ENCODE measurements at regions not wholly inside any gene's neighbourhood (a gene's known extent, or its start where the extent isn't known, plus 50 kb on each side); places are given as distances from the start of the nearest gene placed in this dataset.

- H3K9me3 Mint-ChIP-seq: peaks cover 0 to 5% (median 0%) of the 10 kb centered on the region in 7 donors
- H3K27ac Mint-ChIP-seq: no peak overlapping the region
- DNase-seq: no peak
- ATAC-seq (ENCODE audit: low read depth in 2 of 2): no peak
- H3K4me3 Mint-ChIP-seq: no peak overlapping the region
- H3K36me3 Mint-ChIP-seq: no peaks in the 10 kb centered on the region
- no peaks in the 10 kb centered on the region for H3K4me1 Mint-ChIP-seq
- no peaks in the 10 kb centered on the region for H3K27me3 Mint-ChIP-seq
Measured at GRCh38 chr4:110977554-110977953, 354.7 kb upstream of the PITX2 start.

GRCh38 chr4:110978761-110979160, 355.9 kb upstream of the PITX2 start:
- Mint-ChIP-seq H3K9me3 (peaks cover 0 to 5% (median 0%) of the 10 kb centered on the region in 7 donors), H3K36me3 (no peaks in the 10 kb centered on the region), H3K4me3 (no peak overlapping the region), H3K27me3 (no peaks in the 10 kb centered on the region), H3K27ac (no peak overlapping the region), H3K4me1 (no peaks in the 10 kb centered on the region)
- DNase-seq: no peak
- ATAC-seq (ENCODE audit: low read depth in 2 of 2): no peak

- Mint-ChIP-seq H3K36me3 (no peaks in the 10 kb centered on the region), H3K4me1 (no peaks in the 10 kb centered on the region), H3K9me3 (peaks cover 0 to 5% (median 0%) of the 10 kb centered on the region in 7 donors), H3K27me3 (no peaks in the 10 kb centered on the region), H3K27ac (no peak overlapping the region), H3K4me3 (no peak overlapping the region)
- ATAC-seq (ENCODE audit: low read depth in 2 of 2) (no peak), DNase-seq (no peak)
Measured at GRCh38 chr4:110982486-110982885, 359.6 kb upstream of the PITX2 start.

- no peaks in the 10 kb centered on the region for H3K27me3 Mint-ChIP-seq
- no peak for ATAC-seq (ENCODE audit: low read depth in 2 of 2)
- no peaks in the 10 kb centered on the region for H3K4me1 Mint-ChIP-seq
- DNase-seq: no peak
- no peak overlapping the region for H3K4me3 Mint-ChIP-seq
- H3K36me3 Mint-ChIP-seq: no peaks in the 10 kb centered on the region
- no peaks in the 10 kb centered on the region for H3K9me3 Mint-ChIP-seq
- no peak overlapping the region for H3K27ac Mint-ChIP-seq
Measured at GRCh38 chr4:110988722-110989121, 365.8 kb upstream of the PITX2 start.

GRCh38 chr4:110989125-110989524, 366.2 kb upstream of the PITX2 start:
- no peaks in the 10 kb centered on the region for H3K9me3 Mint-ChIP-seq
- no peaks in the 10 kb centered on the region for H3K4me1 Mint-ChIP-seq
- DNase-seq (no peak), ATAC-seq (ENCODE audit: low read depth in 2 of 2) (no peak)
- H3K4me3 Mint-ChIP-seq: no peak overlapping the region
- H3K27me3 Mint-ChIP-seq: no peaks in the 10 kb centered on the region
- no peaks in the 10 kb centered on the region for H3K36me3 Mint-ChIP-seq
- no peak overlapping the region for H3K27ac Mint-ChIP-seq

GRCh38 chr4:110994781-110995180, 371.9 kb upstream of the PITX2 start:
- Mint-ChIP-seq H3K9me3 (no peaks in the 10 kb centered on the region), H3K4me3 (no peak overlapping the region), H3K27me3 (no peaks in the 10 kb centered on the region), H3K36me3 (no peaks in the 10 kb centered on the region), H3K27ac (no peak overlapping the region), H3K4me1 (no peaks in the 10 kb centered on the region)
- no peak for DNase-seq
- no peak for ATAC-seq (ENCODE audit: low read depth in 2 of 2)

- no peak for DNase-seq
- H3K4me3 Mint-ChIP-seq: no peak overlapping the region
- H3K27me3 Mint-ChIP-seq: no peaks in the 10 kb centered on the region
- H3K4me1 Mint-ChIP-seq: no peaks in the 10 kb centered on the region
- H3K9me3 Mint-ChIP-seq: peaks cover 0 to 4% (median 0%) of the 10 kb centered on the region in 7 donors
- no peak for ATAC-seq (ENCODE audit: low read depth in 2 of 2)
- no peaks in the 10 kb centered on the region for H3K36me3 Mint-ChIP-seq
- H3K27ac Mint-ChIP-seq: no peak overlapping the region
Measured at GRCh38 chr4:110998320-110998719, 375.4 kb upstream of the PITX2 start.

GRCh38 chr4:111011458-111011857, 388.6 kb upstream of the PITX2 start:
- no peak for ATAC-seq (ENCODE audit: low read depth in 2 of 2)
- H3K4me3 Mint-ChIP-seq: no peak overlapping the region
- peaks cover 0 to 4% (median 0%) of the 10 kb centered on the region in 7 donors for H3K9me3 Mint-ChIP-seq
- H3K4me1 Mint-ChIP-seq: no peaks in the 10 kb centered on the region
- no peaks in the 10 kb centered on the region for H3K36me3 Mint-ChIP-seq
- no peak for DNase-seq
- H3K27me3 Mint-ChIP-seq: no peaks in the 10 kb centered on the region
- no peak overlapping the region for H3K27ac Mint-ChIP-seq

- no peak for DNase-seq
- H3K4me3 Mint-ChIP-seq: no peak overlapping the region
- H3K36me3 Mint-ChIP-seq: no peaks in the 10 kb centered on the region
- H3K27ac Mint-ChIP-seq: no peak overlapping the region
- H3K27me3 Mint-ChIP-seq: no peaks in the 10 kb centered on the region
- no peak for ATAC-seq (ENCODE audit: low read depth in 2 of 2)
- peaks cover 0 to 4% (median 0%) of the 10 kb centered on the region in 7 donors for H3K9me3 Mint-ChIP-seq
- H3K4me1 Mint-ChIP-seq: no peaks in the 10 kb centered on the region
Measured at GRCh38 chr4:111013846-111014245, 391.0 kb upstream of the PITX2 start.

- no peaks in the 10 kb centered on the region for H3K27me3 Mint-ChIP-seq
- H3K4me1 Mint-ChIP-seq: no peaks in the 10 kb centered on the region
- H3K27ac Mint-ChIP-seq: no peak overlapping the region
- no peak for ATAC-seq (ENCODE audit: low read depth in 2 of 2)
- no peak for DNase-seq
- peak overlapping the region in 1 of 8 donors; percentile 64 for H3K4me3 Mint-ChIP-seq
- H3K9me3 Mint-ChIP-seq: peaks cover 0 to 4% (median 0%) of the 10 kb centered on the region in 7 donors
- no peaks in the 10 kb centered on the region for H3K36me3 Mint-ChIP-seq
Measured at GRCh38 chr4:111014537-111014936, 391.7 kb upstream of the PITX2 start.

GRCh38 chr4:111016416-111016815, 393.5 kb upstream of the PITX2 start:
- Mint-ChIP-seq H3K4me3 (no peak overlapping the region), H3K27ac (no peak overlapping the region), H3K9me3 (peaks cover 0 to 3% (median 0%) of the 10 kb centered on the region in 7 donors), H3K4me1 (no peaks in the 10 kb centered on the region), H3K27me3 (no peaks in the 10 kb centered on the region), H3K36me3 (no peaks in the 10 kb centered on the region)
- ATAC-seq (ENCODE audit: low read depth in 2 of 2) (no peak), DNase-seq (no peak)

- no peaks in the 10 kb centered on the region for H3K4me1 Mint-ChIP-seq
- H3K27me3 Mint-ChIP-seq: no peaks in the 10 kb centered on the region
- H3K27ac Mint-ChIP-seq: no peak overlapping the region
- H3K36me3 Mint-ChIP-seq: no peaks in the 10 kb centered on the region
- DNase-seq (no peak), ATAC-seq (ENCODE audit: low read depth in 2 of 2) (no peak)
- H3K4me3 Mint-ChIP-seq: no peak overlapping the region
- H3K9me3 Mint-ChIP-seq: peaks cover 0 to 4% (median 0%) of the 10 kb centered on the region in 7 donors
Measured at GRCh38 chr4:111018216-111018615, 395.3 kb upstream of the PITX2 start.

- no peak for ATAC-seq (ENCODE audit: low read depth in 2 of 2)
- Mint-ChIP-seq H3K4me1 (no peaks in the 10 kb centered on the region), H3K27ac (peak overlapping the region in 1 of 6 donors; percentile 62), H3K27me3 (no peaks in the 10 kb centered on the region), H3K9me3 (peaks cover 0 to 4% (median 0%) of the 10 kb centered on the region in 7 donors), H3K36me3 (no peaks in the 10 kb centered on the region), H3K4me3 (no peak overlapping the region)
- no peak for DNase-seq
Measured at GRCh38 chr4:111020476-111020875, 397.6 kb upstream of the PITX2 start.

- Mint-ChIP-seq H3K4me1 (no peaks in the 10 kb centered on the region), H3K27ac (no peak overlapping the region), H3K27me3 (no peaks in the 10 kb centered on the region), H3K36me3 (no peaks in the 10 kb centered on the region), H3K4me3 (no peak overlapping the region), H3K9me3 (peaks cover 0 to 4% (median 0%) of the 10 kb centered on the region in 7 donors)
- DNase-seq: no peak
- ATAC-seq (ENCODE audit: low read depth in 2 of 2): no peak
Measured at GRCh38 chr4:111020961-111021360, 398.1 kb upstream of the PITX2 start.

- ATAC-seq (ENCODE audit: low read depth in 2 of 2) (no peak), DNase-seq (no peak)
- Mint-ChIP-seq H3K9me3 (peaks cover 0 to 9% (median 0%) of the 10 kb centered on the region in 7 donors), H3K4me3 (no peak overlapping the region), H3K4me1 (no peaks in the 10 kb centered on the region), H3K27ac (no peak overlapping the region), H3K36me3 (no peaks in the 10 kb centered on the region), H3K27me3 (no peaks in the 10 kb centered on the region)
Measured at GRCh38 chr4:111022758-111023157, 399.9 kb upstream of the PITX2 start.

Data from naive B cell (primary cell).